LNCaP clone FGC (cell line): ENCODE measurements at regions not wholly inside any gene's neighbourhood (a gene's known extent, or its start where the extent isn't known, plus 50 kb on each side); places are given as distances from the start of the nearest gene placed in this dataset.

Experiments used
- DNase-seq: peaks from one replicate; pipeline ENCODE4 v3.0.0-alpha.2; 2011; ENCODE audit warnings: low read depth
- H3K4me3 ChIP-seq: 2 replicates; pipeline ENCODE4 v1.5.1; 2011; ENCODE audit warnings: mild to moderate bottlenecking, low read depth, low read length, control low read depth
- CTCF ChIP-seq: IDR thresholded peaks from 2 replicates; pipeline ENCODE4 v1.5.1; 2012; ENCODE audit warnings: mild to moderate bottlenecking; ENCODE audit not compliant: control insufficient read depth, insufficient read depth; ENCODE audit errors: extremely low read depth

DNA sequence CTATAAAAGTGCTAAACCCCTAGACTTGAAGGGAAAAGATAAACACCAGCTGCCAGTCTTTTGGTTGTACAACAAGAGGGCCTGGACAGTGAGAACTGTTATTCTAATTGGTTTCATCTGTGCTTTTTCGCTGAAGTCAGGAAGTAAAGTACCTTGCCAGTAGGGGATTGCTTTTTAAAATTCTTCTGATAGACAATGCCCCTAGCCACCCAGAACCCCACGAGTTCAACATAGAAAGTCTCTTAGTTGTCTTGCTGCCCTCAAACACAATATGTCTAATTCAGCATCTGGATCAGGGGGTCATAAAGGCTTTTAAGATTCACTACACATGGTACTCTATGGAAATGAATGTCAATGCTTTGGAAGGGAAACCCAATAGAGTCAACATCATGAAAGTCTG is 289.2 kb downstream of the TBX15 start:
- DNase-seq, result no peak
- no peak overlapping the region for H3K4me3 ChIP-seq
- no peak for TF ChIP-seq CTCF

DNA sequence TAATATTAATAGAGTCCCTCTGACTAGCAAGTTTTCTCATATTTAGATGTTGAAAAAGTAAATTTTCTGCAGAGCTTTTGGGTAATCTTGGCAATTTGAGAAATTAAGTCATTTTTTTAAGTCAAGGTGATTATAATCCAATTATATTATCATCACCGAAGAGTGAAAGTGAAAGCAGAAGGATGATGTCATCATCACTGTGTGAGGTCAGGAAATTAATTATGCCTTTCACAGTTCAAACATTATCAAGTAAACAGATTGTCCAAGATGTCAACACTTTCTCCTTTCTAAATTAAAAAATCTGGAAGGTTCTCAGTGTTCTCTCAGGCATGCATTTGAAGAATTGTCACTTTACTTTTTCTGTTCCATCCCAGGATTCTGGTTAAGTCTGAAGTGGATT is 296.0 kb downstream of the TBX15 start:
- no peak for DNase-seq
- no peak for TF ChIP-seq CTCF
- H3K4me3 ChIP-seq, result no peak overlapping the region

GRCh38 chr1:118688891-118689290 is 299.3 kb downstream of the TBX15 start:
- no peak overlapping the region for H3K4me3 ChIP-seq
- no peak for DNase-seq
- TF ChIP-seq CTCF, result no peak

- no peak overlapping the region for H3K4me3 ChIP-seq
- no peak for TF ChIP-seq CTCF
- no peak for DNase-seq
Observed at GRCh38 chr1:118661769-118662320, 326.3 kb downstream of the TBX15 start.

DNA sequence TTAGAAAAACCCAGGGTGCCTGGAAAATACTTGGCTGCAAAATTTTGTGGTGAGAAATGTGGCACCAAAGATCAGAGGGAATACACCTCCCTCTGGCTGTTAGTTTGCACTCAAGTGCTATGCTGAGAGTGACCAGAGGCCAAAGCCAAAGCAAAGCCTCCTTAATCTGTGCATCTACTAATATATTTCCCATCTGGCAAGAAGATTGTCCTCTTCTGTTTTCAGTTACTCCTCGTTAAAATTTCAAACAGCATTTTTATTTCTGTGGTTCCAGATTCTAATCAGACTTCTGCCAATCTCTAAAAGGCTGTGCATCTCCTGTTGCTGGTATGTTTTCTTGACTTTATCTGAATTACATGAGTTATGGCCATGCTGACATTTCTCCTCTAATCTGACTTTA is 327.4 kb downstream of the TBX15 start:
- peak; percentile 89 for DNase-seq
- TF ChIP-seq CTCF, result peak; percentile 21; the same call in 1 of the 2 replicates
- no peak overlapping the region for H3K4me3 ChIP-seq

DNA sequence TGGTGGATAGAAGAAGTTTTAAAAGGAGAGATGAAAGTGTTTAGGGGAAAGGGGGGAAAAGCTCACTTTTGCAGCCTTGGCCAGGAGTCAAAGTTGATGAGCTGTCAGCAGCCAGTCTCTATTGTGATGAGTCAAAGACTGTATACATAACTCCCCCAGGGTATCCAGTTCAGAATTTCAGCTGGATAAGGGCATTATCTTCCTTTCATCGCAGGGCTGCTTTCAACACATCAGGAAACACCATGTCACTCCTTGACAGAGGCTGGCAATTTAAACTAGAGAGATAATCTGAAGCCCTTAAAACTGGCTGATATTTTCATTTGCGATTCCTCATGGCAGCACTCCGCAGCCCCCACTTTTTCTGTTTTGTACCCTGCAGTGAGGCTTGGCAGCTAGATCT is 328.5 kb downstream of the TBX15 start:
- no peak for DNase-seq
- no peak for TF ChIP-seq CTCF
- H3K4me3 ChIP-seq, result no peak overlapping the region

- no peak overlapping the region for H3K4me3 ChIP-seq
- no peak for TF ChIP-seq CTCF
- DNase-seq, result peak; percentile 74
Observed at GRCh38 chr1:118650107-118650807, 337.9 kb downstream of the TBX15 start.
